ENCODE measurements at regions not wholly inside any gene's neighbourhood (a gene's known extent, or its start where the extent isn't known, plus 50 kb on each side); places are given as distances from the start of the nearest gene placed in this dataset.

- Histone ChIP-seq H3K27ac (no peak overlapping the region), H3K4me1 (ENCODE audit: control insufficient read depth in 1 of 2, low read depth in 2 of 2) (no peaks in the 10 kb centered on the region), H3K4me3 (no peak overlapping the region), H3K36me3 (no peaks in the 10 kb centered on the region), H3K27me3 (replicated peaks; ENCODE audit: insufficient read depth) (no peaks in the 10 kb centered on the region), H3K9me3 (peaks cover 3% of the 10 kb centered on the region)
- ATAC-seq (ENCODE audit: insufficient number of reproducible peaks, low FRiP score, low read depth), result no peak
- TF ChIP-seq, protein P1, sequence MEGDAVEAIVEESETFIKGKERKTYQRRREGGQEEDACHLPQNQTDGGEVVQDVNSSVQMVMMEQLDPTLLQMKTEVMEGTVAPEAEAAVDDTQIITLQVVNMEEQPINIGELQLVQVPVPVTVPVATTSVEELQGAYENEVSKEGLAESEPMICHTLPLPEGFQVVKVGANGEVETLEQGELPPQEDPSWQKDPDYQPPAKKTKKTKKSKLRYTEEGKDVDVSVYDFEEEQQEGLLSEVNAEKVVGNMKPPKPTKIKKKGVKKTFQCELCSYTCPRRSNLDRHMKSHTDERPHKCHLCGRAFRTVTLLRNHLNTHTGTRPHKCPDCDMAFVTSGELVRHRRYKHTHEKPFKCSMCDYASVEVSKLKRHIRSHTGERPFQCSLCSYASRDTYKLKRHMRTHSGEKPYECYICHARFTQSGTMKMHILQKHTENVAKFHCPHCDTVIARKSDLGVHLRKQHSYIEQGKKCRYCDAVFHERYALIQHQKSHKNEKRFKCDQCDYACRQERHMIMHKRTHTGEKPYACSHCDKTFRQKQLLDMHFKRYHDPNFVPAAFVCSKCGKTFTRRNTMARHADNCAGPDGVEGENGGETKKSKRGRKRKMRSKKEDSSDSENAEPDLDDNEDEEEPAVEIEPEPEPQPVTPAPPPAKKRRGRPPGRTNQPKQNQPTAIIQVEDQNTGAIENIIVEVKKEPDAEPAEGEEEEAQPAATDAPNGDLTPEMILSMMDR (IDR thresholded peaks at IDR 0.05), result no peak
- DNase-seq (ENCODE audit: low spot score), result no peak
Measured at GRCh38 chr2:72041638-72042111, 106.0 kb downstream of the CYP26B1 start.

GRCh38 chr2:72040629-72041571 lies 106.8 kb downstream of the CYP26B1 start:
- ATAC-seq (ENCODE audit: insufficient number of reproducible peaks, low FRiP score, low read depth), result no peak
- Histone ChIP-seq H3K4me1 (ENCODE audit: control insufficient read depth in 1 of 2, low read depth in 2 of 2) (no peaks in the 10 kb centered on the region), H3K36me3 (no peaks in the 10 kb centered on the region), H3K27me3 (replicated peaks; ENCODE audit: insufficient read depth) (no peaks in the 10 kb centered on the region), H3K4me3 (no peak overlapping the region), H3K9me3 (peaks cover 3% of the 10 kb centered on the region), H3K27ac (no peak overlapping the region)
- TF ChIP-seq, protein P1 (IDR thresholded peaks at IDR 0.05), result no peak
- DNase-seq (ENCODE audit: low spot score), result no peak

GRCh38 chr2:72038524-72038923 lies 109.1 kb downstream of the CYP26B1 start:
- Histone ChIP-seq H3K36me3 (no peaks in the 10 kb centered on the region), H3K27me3 (replicated peaks; ENCODE audit: insufficient read depth) (no peaks in the 10 kb centered on the region), H3K4me3 (no peak overlapping the region), H3K4me1 (ENCODE audit: control insufficient read depth in 1 of 2, low read depth in 2 of 2) (no peaks in the 10 kb centered on the region), H3K27ac (no peak overlapping the region), H3K9me3 (no peaks in the 10 kb centered on the region)
- DNase-seq (ENCODE audit: low spot score), result no peak
- TF ChIP-seq, protein P1 (IDR thresholded peaks at IDR 0.05), result no peak
- ATAC-seq (ENCODE audit: insufficient number of reproducible peaks, low FRiP score, low read depth), result no peak

DNA sequence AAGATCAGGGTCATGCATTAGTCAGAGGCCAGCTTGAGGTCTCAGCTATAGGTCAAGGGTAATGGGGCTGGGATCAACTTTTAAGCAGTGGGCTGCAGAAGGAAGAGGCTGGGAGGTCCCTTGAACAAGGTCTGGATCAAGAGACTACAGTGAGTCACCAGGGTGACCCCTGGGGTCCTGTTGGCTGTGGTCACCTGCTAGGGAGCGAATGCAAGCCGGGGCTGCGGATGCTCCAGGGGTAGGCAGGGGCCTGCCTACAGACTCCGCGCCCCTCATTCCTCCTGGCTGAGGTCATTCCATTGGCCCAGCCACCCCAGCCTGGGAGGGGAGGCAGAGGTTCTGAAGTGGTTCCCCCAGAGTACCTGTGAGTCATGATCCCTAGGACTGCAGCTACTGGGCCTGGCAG lies 110.4 kb downstream of the CYP26B1 start:
- no peak for DNase-seq (ENCODE audit: low spot score)
- no peaks in the 10 kb centered on the region for H3K36me3 ChIP-seq
- H3K9me3 ChIP-seq, result no peaks in the 10 kb centered on the region
- TF ChIP-seq, protein P1 (IDR thresholded peaks at IDR 0.05), result no peak
- H3K27me3 ChIP-seq (replicated peaks; ENCODE audit: insufficient read depth), result no peaks in the 10 kb centered on the region
- H3K4me1 ChIP-seq (ENCODE audit: control insufficient read depth in 1 of 2, low read depth in 2 of 2), result no peaks in the 10 kb centered on the region
- H3K27ac ChIP-seq, result no peak overlapping the region
- H3K4me3 ChIP-seq, result no peak overlapping the region
- ATAC-seq (ENCODE audit: insufficient number of reproducible peaks, low FRiP score, low read depth), result no peak

DNA sequence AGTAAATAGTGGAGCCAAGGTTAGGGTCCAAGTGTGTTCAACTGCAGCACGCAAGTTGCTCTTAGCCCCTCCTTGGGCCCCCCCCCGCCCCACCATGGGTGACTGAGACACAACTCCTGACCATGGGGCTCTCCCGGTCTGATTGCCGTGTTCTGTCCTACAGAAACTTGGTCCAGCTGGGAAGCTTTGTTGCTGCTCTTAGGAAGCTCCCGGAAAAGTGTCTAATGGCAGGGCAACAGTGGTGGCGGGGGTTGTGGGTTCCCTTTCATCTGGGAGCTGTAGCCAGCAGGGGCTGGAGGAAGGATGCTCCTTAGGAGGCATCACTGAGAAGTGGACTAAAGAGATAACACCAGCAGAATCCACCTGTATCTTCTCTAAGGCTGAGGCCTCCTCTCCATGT lies 111.1 kb downstream of the CYP26B1 start:
- H3K36me3 ChIP-seq, result no peaks in the 10 kb centered on the region
- H3K27me3 ChIP-seq (replicated peaks; ENCODE audit: insufficient read depth), result no peaks in the 10 kb centered on the region
- ATAC-seq (ENCODE audit: insufficient number of reproducible peaks, low FRiP score, low read depth) (no peak), DNase-seq (ENCODE audit: low spot score) (no peak)
- TF ChIP-seq, protein P1 (IDR thresholded peaks at IDR 0.05), result no peak
- no peak overlapping the region for H3K27ac ChIP-seq
- H3K4me3 ChIP-seq, result no peak overlapping the region
- H3K4me1 ChIP-seq (ENCODE audit: control insufficient read depth in 1 of 2, low read depth in 2 of 2), result no peaks in the 10 kb centered on the region
- H3K9me3 ChIP-seq, result no peaks in the 10 kb centered on the region

Data from thoracic aorta (tissue), 2 donors.